AG20443 (cell line): ENCODE measurements at regions not wholly inside any gene's neighbourhood (a gene's known extent, or its start where the extent isn't known, plus 50 kb on each side); places are given as distances from the start of the nearest gene placed in this dataset.
"Not testable (repeated sequence)": the region's sequence is repeated elsewhere in the genome, so short reads cannot be mapped to it uniquely, and the experiment has no call there.

Experiments
- DNase-seq: peaks from one replicate; pipeline ENCODE4 v3.0.0; 2012; ENCODE audit warnings: low spot score, mixed read lengths

DNA sequence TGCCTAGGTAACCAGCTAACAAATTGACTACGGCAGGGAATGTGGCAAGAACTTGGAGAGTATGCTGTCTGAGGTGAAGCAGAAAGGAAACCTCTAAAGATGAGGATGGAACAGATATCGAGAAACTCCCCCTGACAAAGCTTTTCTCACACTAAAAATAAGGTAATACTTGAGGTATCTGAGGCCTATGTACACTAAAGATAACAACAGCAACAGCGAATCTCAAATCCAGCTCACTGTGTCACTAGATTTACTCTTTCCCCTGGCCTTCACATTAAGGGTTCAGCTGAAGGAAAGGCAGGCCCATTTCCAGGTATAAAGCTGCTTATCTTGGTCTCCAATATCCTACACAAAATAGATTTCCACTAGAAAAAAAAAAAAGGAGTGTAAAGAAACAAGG, 518.0 kb downstream of the KCNT2 start:
- no peak for DNase-seq

DNA sequence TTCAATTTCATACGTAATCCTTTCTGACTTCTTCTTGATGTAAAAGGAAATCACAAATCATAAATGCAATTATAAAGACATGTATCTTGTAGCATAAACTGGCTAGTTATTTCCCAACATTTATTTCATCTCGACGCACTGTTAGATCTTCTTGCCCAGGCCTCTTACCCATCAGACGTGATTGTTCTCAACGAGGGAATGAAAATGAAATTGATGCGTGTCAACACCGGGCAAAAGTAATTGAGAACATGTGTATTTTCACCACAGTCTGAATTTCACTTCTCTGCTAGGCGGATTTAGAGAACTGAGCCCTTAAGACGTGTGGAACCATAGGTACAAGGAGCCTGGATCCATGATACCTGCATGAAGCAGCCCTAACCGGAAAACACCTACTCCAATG, 519.7 kb downstream of the KCNT2 start:
- no peak for DNase-seq

DNA sequence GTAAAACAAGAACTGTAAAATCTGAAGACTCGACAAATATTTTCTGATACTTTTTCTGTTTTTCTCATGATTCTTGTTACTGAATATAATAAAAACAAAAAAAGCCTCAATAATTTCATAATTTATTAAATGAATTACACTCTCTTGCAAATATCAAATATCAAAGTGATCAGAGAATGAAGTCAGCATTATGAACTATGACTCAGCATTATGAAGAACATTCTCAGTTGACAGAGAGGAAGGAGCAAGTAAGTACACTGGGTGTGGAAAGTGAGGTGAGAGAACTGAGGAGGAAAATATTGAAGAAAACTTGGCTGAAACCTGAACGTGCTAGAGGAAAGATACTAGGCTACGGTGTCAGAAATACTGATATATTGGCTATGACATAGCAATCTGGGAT, 529.5 kb downstream of the KCNT2 start:
- DNase-seq: no peak

DNA sequence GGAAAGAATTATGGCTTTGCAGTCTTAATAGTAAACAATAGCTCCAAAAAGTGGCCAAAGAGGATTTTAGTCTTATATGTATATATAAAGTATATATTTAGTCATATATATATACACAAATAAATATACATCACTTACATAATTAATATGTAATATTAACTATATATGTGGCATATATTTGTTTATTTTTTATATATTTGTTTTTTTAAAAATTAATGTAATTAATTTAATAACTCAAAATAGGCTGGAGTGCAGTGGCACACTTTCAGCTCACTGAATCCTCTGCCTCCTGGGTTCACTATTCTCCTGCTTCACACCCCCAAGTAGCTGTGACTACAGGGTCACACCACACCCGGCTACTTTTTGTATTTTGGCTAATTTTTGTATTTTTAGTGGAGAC, 532.6 kb downstream of the KCNT2 start:
- no peak for DNase-seq

DNA sequence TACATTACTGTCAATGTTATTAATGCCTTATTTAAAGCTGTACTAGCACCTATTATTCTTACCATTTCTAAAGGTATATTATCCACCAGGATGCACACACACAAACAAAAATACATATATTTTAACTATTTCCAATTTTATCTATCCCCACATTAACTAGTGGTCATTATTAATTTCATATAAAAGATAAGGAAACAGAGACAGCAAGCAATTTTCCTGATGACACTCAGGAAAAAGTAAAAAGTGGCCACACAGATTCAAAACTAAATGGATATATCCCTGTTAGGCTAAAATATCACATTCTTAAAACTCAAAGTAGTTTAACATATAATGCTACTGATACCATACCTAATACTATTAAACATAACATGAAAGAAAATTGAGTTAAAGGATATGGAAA, 534.1 kb downstream of the KCNT2 start:
- no peak for DNase-seq

DNA sequence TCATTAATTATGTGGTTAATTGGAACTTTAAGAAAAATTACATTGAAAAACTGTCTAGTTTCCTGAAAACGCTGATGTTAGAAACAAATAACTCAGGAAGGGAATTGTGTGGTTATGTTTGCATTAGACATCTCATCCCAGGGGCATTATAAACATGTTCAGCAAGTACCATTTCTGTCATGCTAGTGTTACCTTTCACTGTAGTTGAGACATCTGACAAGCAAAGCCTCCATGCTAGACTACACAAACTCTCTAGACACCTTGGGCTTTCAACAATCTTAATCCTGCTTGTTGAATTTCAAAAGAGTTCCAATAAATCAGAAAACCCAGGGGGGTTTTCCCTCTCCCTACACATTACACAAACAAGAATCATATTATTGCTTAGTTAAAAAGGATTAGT, 536.8 kb downstream of the KCNT2 start:
- no peak for DNase-seq

DNA sequence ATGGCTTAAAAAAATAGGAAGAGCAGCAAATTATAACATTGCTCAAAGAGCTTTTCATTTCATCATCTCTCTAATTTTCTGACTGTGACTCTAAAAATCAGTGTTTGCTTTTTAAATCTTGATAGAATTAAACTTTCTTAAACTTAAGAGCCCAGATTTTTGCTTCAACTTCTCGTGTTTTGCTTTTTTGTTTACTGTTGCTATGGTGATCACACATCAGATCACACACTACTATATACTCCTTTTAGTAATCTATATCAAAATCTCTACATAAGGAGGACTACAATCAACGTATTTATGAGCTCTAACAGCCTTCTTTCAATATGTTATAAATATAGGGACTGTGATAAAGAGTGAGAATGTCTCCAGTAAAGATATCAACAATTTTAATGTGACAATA, 537.3 kb downstream of the KCNT2 start:
- DNase-seq: no peak

DNA sequence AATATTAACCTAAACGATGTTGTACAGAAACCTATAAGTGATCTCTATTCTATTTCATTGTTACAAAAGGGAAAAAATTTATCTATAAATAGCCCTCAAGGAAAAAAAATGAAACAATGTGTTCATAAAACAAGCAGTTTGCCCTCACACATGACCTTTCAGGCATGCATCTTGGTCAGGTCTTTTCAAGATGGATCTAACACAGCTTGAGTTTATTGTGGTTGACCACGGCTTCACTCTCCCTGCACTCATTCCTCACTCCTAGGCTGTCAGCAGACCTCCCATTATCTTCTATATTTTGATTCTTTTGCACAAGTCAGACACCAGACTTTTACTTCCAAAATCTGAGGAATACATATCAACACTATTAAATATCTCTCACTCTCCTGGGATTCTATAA, 544.3 kb downstream of the KCNT2 start:
- no peak for DNase-seq

DNA sequence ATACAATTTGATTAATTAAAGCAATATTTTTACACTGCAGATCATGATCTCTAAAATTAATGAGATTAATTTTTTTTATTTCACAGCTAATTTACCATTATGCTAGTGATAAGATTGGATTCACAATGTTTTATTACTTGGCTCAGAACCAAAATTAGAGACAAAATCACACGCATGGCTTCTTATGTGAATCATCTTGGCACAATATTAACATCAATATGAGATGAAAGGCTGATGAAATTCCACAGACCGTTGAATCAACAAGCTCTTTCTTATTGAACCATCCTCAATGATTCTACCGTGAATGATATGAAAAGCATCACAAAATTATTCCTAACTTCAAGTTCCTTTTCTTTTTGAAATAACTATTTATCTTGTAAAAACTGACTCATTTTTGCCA, 544.9 kb downstream of the KCNT2 start:
- no peak for DNase-seq

DNA sequence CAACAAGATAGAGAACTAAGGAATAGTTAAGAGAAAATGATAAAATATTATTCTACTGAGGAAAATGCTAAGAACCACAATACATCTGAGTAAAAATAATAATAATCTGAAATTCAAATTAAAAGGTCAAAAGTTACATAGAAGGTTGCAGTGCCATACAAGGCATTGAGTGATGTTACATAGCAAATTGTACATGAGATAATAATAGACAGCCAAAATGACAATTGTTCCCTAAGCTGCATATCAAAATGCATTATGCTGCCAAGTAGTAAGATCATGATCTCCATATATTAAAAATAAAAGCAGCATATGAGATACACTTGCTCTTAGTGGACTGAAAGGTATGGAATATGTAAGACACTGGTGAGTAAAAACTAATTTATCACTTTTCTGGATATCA, 547.7 kb downstream of the KCNT2 start:
- no peak for DNase-seq

DNA sequence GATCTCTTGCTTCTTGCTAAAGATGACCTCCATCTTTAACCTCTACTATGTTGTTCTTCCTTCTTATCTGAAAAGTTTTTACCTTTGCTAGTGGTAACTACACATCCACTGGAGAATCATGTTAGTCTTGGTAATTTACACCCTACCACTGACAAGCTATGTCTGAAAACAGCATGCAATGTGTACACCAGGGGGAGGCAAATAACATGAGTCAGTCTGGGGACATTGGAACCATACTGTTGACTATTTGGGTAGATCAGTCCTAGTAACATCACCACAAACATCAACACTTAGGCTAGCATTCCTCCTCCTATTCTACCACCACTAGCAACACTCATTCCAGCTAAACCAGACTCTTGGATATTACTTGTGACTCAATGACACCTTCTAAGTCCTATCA, 549.0 kb downstream of the KCNT2 start:
- DNase-seq: no peak

DNA sequence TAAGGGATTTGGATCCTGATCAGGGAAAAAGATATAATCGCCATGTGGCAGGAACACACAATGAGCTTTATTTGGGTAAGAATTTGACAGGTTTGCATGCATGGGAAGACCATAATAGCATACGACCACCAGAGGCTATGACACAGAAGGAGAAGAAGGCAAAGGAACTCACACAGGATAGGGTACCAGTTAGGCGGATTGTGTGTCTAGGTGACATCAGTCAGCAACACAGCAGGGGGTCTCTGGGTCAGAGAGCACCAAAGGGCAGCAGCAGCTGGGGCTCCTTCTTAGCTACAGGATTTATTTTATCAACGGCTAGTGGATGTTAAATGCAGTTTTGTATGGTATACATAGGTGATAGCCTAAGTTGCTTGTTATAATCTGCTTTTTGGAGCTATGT, 551.3 kb downstream of the KCNT2 start:
- DNase-seq: no peak

DNA sequence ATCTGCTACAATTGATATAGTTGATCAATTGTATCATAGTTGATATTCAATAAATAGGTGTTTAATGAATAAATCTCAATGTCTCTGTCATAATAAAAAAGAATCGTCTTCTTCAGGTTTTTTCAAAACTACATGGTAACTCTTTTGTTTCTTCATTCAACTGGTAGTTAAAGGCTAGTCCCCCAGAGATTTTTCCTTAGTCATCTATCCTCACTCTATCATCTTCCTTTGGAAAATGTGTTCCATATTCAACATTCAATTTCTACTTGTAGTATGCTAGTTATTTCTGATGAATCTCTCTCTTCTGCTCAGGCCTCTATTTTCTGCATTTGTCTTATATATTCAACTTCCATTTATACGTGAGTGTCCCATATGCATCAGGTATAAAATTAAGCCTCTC, 558.8 kb downstream of the KCNT2 start:
- no peak for DNase-seq

DNA sequence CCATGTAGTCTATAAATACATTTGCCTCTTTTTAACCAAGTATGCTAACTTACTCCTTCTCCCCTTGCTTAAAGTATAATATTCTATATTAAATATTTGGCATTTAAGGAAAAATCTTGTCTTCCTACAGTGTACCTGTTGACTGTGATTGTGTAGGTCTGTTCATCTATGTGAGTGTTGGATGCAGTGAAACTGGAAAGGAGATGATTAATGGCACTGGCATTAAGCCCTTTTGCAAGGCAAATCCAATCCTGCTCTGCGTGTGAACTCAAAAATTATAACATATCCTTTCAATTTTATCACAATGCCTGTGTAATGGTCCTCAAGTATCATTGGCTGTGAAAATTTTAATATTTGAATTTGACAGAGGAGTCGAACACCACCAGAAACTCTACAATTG, 565.0 kb downstream of the KCNT2 start:
- DNase-seq: no peak

DNA sequence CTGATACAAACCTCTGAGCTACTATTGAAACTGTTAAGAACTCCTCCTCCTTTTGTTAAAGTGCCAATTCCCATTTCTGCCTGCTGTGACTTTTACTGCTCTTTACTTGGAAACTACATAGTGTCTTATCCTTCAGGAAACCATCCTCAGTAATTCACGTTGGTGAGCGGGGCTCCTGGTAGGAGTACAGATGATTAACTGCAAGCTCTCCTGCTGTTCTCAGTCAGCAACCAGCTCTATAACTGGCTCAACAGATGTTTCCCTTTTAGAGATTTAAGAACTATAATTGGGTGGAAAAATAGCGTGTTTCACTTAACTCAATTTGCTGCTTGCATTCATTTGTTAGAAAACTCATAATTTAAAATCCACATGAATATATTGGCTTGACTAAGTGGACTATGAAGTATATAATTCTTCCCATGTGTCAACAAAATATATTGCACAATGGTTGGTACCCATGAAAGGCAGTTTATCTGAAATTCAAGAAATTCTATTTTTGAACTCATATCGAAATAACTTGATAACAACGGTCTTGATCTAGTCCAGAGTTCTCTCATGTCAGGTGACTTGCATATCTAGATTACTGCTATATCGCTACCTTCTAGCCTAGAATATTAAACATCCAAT, 574.0 kb downstream of the KCNT2 start:
- DNase-seq: no peak

DNA sequence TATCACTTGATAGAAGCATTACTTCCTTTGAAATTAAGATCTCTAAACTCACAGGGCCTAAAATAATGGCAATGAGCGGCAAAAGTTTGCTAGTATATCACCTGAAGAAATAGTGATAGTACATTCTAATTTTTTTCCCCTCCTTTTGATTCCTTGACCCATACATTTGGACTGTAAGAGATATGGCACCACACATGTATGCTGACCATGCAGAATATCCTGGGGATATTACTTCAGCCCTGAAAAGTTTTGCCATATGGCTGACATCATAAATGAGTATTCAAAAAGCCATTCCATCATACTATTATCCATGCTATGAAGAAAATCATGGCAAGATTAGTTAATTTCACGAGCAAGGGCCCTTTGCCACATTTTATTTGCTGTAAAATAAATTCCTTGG, 576.9 kb downstream of the KCNT2 start:
- DNase-seq: not testable (repeated sequence)

DNA sequence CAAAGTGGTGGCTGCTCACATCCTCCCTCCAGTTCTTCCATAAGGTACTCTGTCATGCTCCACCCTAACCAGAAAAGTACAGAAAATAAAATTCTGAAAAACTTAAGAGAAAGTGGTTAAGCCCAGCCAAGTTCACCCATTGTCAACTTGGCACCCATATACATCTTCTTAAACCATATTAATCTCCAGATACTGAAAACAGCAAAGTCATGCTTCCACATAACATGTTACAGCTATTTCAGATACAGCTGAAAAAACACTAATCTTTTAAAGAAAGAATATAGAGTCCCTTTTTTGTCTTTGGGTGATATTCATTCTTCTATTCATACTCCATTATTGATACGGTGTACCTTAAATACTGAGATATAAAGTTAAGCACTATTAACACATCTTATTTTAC, 577.8 kb downstream of the KCNT2 start:
- no peak for DNase-seq

DNA sequence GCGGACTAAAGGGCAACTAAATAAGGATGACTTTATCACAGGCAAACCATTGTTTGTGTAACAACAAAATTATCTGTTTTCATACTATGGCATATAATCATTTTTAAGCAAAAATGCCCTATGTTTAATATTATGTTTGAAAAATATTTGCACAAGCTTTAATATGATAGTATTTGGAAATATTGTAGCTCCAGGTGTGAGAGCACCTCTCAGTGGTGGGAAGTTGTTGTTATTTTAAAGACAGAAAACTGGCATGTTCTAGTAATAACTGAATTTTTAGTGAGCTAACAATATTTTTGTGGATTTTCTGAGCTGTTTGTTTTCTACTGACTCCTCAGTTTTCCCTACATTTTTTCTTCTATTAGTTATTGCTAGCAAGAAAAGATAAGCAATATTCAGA, 578.8 kb downstream of the KCNT2 start:
- DNase-seq: no peak

DNA sequence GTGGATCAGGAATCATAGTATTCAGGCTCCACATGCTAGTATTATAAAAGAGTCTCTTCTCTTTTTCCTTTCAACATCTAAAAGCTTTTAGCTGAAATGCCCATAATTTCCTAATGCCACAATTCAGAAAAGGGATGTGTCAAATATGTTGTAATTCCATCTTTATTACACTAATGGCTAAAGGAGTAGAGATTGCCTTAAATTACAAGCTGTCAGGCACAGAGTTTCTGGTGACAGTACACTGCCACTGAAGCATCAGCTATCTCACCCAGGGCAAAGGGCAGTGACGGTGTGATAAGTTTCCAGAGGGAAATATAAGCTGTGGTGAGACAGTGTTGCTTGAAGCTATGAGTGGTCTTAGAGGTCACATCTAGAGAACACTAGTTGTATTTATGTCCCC, 581.1 kb downstream of the KCNT2 start:
- DNase-seq: no peak

DNA sequence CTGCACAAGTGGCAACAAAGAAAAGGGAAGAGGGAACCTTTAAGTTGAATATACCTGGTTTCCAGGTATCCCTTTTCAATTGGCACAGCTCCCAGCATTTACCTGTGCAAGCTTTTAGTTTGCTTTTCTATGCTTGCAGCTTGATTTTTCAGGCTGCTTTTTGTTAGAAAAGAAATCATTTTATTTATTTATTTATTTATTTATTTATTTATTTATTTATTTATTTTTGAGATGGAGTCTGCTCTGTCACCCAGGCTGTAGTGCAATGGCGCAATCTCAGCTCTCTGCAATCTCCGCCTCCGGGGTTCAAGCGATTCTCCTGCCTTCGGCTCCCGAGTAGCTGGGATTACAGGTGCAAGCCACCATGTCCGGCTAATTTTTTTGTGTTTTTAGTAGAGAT, 587.1 kb downstream of the KCNT2 start:
- DNase-seq: not testable (repeated sequence)

DNA sequence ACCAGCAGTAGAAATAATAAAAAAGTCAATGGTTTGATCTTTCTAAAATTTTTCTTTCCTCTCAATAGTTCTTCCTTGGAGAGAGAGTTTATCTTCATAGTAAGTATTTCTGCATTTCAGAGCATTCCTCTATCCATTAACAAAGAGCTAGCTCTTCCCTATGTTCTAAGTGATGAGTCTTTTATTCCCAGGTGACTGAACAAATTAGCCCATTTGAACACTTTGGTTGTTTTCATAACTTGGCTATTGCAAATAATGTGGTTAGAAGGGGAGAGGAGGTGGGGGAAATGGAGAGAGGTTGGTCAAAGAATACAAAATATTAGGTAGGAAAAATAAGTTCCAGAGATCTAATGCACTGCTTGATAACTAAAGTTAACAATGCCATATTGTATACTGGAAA, 598.9 kb downstream of the KCNT2 start:
- no peak for DNase-seq

DNA sequence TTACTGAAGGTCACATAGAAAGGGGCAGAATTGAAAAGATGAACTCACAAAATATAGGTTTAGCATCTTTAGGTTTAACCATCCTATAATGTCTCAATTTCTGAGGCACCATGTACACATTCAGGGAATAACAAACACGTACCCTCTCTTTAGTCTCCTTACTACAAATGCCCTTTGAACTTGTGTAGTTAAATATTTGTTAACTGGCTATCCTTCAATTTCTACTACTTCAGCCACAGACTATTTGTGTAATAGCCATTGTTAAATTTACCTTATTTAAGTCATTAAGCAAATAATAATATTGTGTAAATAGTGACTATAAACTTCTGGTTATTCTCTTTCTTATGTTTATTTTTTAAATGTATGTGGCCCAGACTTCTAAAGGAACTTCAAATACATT, 600.5 kb downstream of the KCNT2 start:
- no peak for DNase-seq

DNA sequence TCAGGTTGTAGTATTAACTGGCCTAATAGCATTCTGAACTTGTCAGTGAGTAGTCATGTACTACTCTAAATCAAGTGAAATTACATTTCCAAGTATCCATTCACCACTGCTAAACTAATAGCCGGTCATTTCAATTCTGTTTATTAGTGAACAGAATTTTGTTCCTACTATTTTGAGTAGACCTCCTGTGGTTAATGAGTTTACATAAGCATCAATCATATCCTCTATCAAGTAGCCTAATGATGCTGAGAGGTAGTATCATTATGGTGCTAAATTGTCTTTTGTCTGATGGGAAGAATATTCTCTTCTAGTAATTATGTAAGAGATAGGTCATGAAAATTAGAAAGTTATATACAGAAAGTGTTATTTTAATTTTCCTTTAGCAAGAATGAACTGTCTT, 602.8 kb downstream of the KCNT2 start:
- no peak for DNase-seq

DNA sequence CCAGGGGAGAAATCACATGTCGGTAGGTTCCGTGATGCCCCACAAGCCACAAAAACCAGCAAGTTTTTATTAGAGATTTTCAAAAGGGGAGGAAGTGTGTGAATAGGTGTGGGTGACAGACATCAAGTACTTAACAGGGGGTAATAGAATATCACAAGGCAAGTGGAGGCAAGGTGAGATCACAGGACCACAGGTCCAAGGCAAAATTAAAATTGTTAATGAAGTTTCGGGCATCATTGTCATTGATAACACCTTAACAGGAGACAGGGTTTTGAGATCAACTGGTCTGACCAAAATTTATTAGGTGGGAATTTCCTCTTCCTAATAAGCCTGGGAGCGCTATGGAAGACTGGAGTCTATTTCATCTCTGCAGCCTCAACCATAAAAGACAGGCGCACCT, 603.9 kb downstream of the KCNT2 start:
- DNase-seq: not testable (repeated sequence)

DNA sequence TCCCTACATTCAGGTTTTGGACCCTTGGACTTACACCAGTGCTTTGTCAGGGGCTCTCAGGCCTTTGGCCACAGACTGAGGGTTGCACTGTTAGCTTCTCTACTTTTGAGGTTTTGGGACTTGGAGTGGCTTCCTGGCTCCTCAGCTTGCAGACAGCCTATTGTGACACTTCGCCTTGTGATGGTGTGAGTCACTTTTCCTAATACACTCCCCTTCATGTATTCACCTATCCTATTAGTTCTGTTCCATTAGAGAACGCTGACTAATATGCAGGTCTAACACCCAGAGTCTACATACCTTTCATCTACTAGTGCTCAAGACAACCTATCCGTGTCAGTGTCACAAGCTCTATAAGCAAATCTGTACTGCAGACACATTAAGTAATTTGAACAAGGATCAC, 605.3 kb downstream of the KCNT2 start:
- no peak for DNase-seq
